ENCODE measurements at regions not wholly inside any gene's neighbourhood (a gene's known extent, or its start where the extent isn't known, plus 50 kb on each side); places are given as distances from the start of the nearest gene placed in this dataset.

- DNase-seq (ENCODE audit: low spot score): no peak
- H3K36me3 Mint-ChIP-seq: no peaks in the 10 kb centered on the region
- Histone ChIP-seq H3K36me3 (no peaks in the 10 kb centered on the region), H3K9ac (no peak overlapping the region), H3K27me3 (no peaks in the 10 kb centered on the region), H4K20me1 (ENCODE audit: low read depth) (no peaks in the 10 kb centered on the region), H3K79me2 (ENCODE audit: low read depth) (no peaks in the 10 kb centered on the region), H2AFZ (replicated peaks) (no peak overlapping the region), H3F3A (ENCODE audit: low read depth) (no peaks in the 10 kb centered on the region), H3K4me3 (no peak overlapping the region), H3K4me2 (no peak overlapping the region), H3K27ac (no peak overlapping the region), H3K9me3 (ENCODE audit: low read depth) (no peaks in the 10 kb centered on the region), H3K4me1 (no peaks in the 10 kb centered on the region)
- H3K27ac Mint-ChIP-seq: no peak overlapping the region
- H3K9me3 Mint-ChIP-seq: no peaks in the 10 kb centered on the region
- no peaks in the 10 kb centered on the region for H3K4me1 Mint-ChIP-seq
- no peak overlapping the region for H3K4me3 Mint-ChIP-seq
- TF ChIP-seq EZH2 (IDR thresholded peaks at IDR 0.05): no peak
- no peak for TF ChIP-seq EZH2phosphoT487 (IDR thresholded peaks at IDR 0.05)
- TF ChIP-seq CTCF (IDR thresholded peaks at IDR 0.05): no peak
- no peaks in the 10 kb centered on the region for H3K27me3 Mint-ChIP-seq (ENCODE audit: insufficient read depth, low read depth)
These were observed 178.0 kb upstream of the SLC8A1 start for GRCh38 chr2:40629768-40630434.

- no peak for DNase-seq (ENCODE audit: low spot score)
- H3K9ac ChIP-seq: no peak overlapping the region
- H4K20me1 ChIP-seq (ENCODE audit: low read depth): no peaks in the 10 kb centered on the region
- no peak overlapping the region for H3K4me3 ChIP-seq
- no peaks in the 10 kb centered on the region for H3K36me3 ChIP-seq
- H3K79me2 ChIP-seq (ENCODE audit: low read depth): no peaks in the 10 kb centered on the region
- no peak overlapping the region for H3K27ac ChIP-seq
- no peaks in the 10 kb centered on the region for H3K27me3 ChIP-seq
- H3K27ac Mint-ChIP-seq: no peak overlapping the region
- H3K4me2 ChIP-seq: no peak overlapping the region
- H3K36me3 Mint-ChIP-seq: no peaks in the 10 kb centered on the region
- peak overlapping the region; percentile 17 for H2AFZ ChIP-seq (replicated peaks)
- H3F3A ChIP-seq (ENCODE audit: low read depth): no peaks in the 10 kb centered on the region
- H3K9me3 ChIP-seq (ENCODE audit: low read depth): no peaks in the 10 kb centered on the region
- no peaks in the 10 kb centered on the region for H3K27me3 Mint-ChIP-seq (ENCODE audit: insufficient read depth, low read depth)
- H3K4me1 Mint-ChIP-seq: peaks cover 3% of the 10 kb centered on the region
- H3K4me1 ChIP-seq: peaks cover 2% of the 10 kb centered on the region
- no peaks in the 10 kb centered on the region for H3K9me3 Mint-ChIP-seq
- no peak for TF ChIP-seq EZH2 (IDR thresholded peaks at IDR 0.05)
- TF ChIP-seq EZH2phosphoT487 (IDR thresholded peaks at IDR 0.05): no peak
- TF ChIP-seq CTCF (IDR thresholded peaks at IDR 0.05): no peak
- no peak overlapping the region for H3K4me3 Mint-ChIP-seq
These were observed 187.4 kb upstream of the SLC8A1 start for GRCh38 chr2:40639320-40639719.

- no peak overlapping the region for H2AFZ ChIP-seq (replicated peaks)
- no peak overlapping the region for H3K4me2 ChIP-seq
- H3K4me1 ChIP-seq: peaks cover 2% of the 10 kb centered on the region
- H3K36me3 ChIP-seq: no peaks in the 10 kb centered on the region
- H3K79me2 ChIP-seq (ENCODE audit: low read depth): no peaks in the 10 kb centered on the region
- H4K20me1 ChIP-seq (ENCODE audit: low read depth): no peaks in the 10 kb centered on the region
- no peak overlapping the region for H3K27ac ChIP-seq
- no peaks in the 10 kb centered on the region for H3K9me3 ChIP-seq (ENCODE audit: low read depth)
- H3K36me3 Mint-ChIP-seq: no peaks in the 10 kb centered on the region
- TF ChIP-seq EZH2 (IDR thresholded peaks at IDR 0.05) (no peak), EZH2phosphoT487 (IDR thresholded peaks at IDR 0.05) (no peak), CTCF (IDR thresholded peaks at IDR 0.05) (no peak)
- no peak overlapping the region for H3K4me3 ChIP-seq
- peaks cover 3% of the 10 kb centered on the region for H3K4me1 Mint-ChIP-seq
- H3K27me3 ChIP-seq: no peaks in the 10 kb centered on the region
- H3K9ac ChIP-seq: no peak overlapping the region
- no peaks in the 10 kb centered on the region for H3K27me3 Mint-ChIP-seq (ENCODE audit: insufficient read depth, low read depth)
- H3K4me3 Mint-ChIP-seq: no peak overlapping the region
- no peak for DNase-seq (ENCODE audit: low spot score)
- no peaks in the 10 kb centered on the region for H3K9me3 Mint-ChIP-seq
- no peak overlapping the region for H3K27ac Mint-ChIP-seq
- H3F3A ChIP-seq (ENCODE audit: low read depth): no peaks in the 10 kb centered on the region
These were observed 190.3 kb upstream of the SLC8A1 start for GRCh38 chr2:40642237-40642636.

All from neural progenitor cell (in vitro differentiated cells).